Panc1 (cell line): ENCODE measurements at regions not wholly inside any gene's neighbourhood (a gene's known extent, or its start where the extent isn't known, plus 50 kb on each side); places are given as distances from the start of the nearest gene placed in this dataset.

Source experiments
- ATAC-seq: fragments of 200-7000 bp; cut with Tn5 transposase; 2 replicates; pipeline ENCODE4 v1.9.1; 2020; ENCODE audit warnings: mild to moderate bottlenecking, moderate library complexity
- BruUV-seq: library from RNA; stranded (reverse); fragments of 400-500 nt; replicated peaks from 2 replicates; lab custom pipeline; 2021; lab: Mats Ljungman, UMichigan
- CTCF ChIA-PET: fragments of 300-600 bp; sonication (Branson Sonifier 250); formaldehyde crosslinking; loops from one replicate; lab custom pipeline; 2022; ENCODE audit warnings: antibody characterized with exemption; lab: Charles Lee
- POLR2A ChIA-PET: fragments of 300-600 bp; sonication (Branson Sonifier 250); formaldehyde crosslinking; loops from one replicate; lab custom pipeline; 2022; ENCODE audit warnings: antibody characterized with exemption; lab: Charles Lee
- DNase-seq: peaks from one replicate; pipeline ENCODE4 v3.0.0-alpha.2; 2010; ENCODE audit warnings: low read depth, low spot score
- H3K27ac ChIP-seq: 2 replicates; pipeline ENCODE4 v1.5.1; 2011; ENCODE audit warnings: mild to moderate bottlenecking, low read length, inconsistent platforms
- H3K27me3 ChIP-seq: fragments of 200-500 bp; sonication (Bioruptor generic); 2 replicates; pipeline ENCODE4 v1.6.0; 2014; ENCODE audit warnings: low read length, inconsistent platforms; ENCODE audit not compliant: control insufficient read depth, insufficient read depth
- H3K36me3 ChIP-seq: fragments of 200-500 bp; sonication (Bioruptor generic); 2 replicates; pipeline ENCODE4 v1.5.1; 2014; ENCODE audit warnings: inconsistent platforms, mild to moderate bottlenecking, low read length, moderate library complexity; ENCODE audit not compliant: control insufficient read depth, insufficient read depth
- H3K4me1 ChIP-seq: 2 replicates; pipeline ENCODE4 v1.5.1; 2011; ENCODE audit warnings: inconsistent platforms, mild to moderate bottlenecking, low read length, moderate library complexity; ENCODE audit not compliant: control insufficient read depth, insufficient read depth
- H3K4me3 ChIP-seq, 2 experiments: 2 replicates each; pipeline ENCODE4 v1.5.1; 2011 to 2012; ENCODE audit warnings: low read depth in 2 of 2, low read length in 2 of 2, mild to moderate bottlenecking in 2 of 2, inconsistent platforms in 1 of 2, moderate library complexity in 1 of 2
- H3K9me3 ChIP-seq: fragments of 200-500 bp; sonication (Bioruptor generic); 2 replicates; pipeline ENCODE4 v1.5.1; 2014; ENCODE audit warnings: low read depth, mild to moderate bottlenecking, inconsistent platforms, low read length, moderate library complexity; ENCODE audit not compliant: control insufficient read depth, insufficient read depth
- CTCF ChIP-seq: fragments of 450-650 bp; IDR thresholded peaks from 2 replicates; pipeline ENCODE4 v1.5.1; 2017; ENCODE audit warnings: mild to moderate bottlenecking
- POLR2AphosphoS5 ChIP-seq: IDR thresholded peaks from 2 replicates; pipeline ENCODE4 v1.6.1; 2012; ENCODE audit warnings: mild to moderate bottlenecking, low read depth, low read length, moderate library complexity
- REST ChIP-seq, 2 experiments: IDR thresholded peaks; 2 replicates each; pipeline ENCODE4 v1.6.1; 2011 to 2012; ENCODE audit warnings: low read depth in 2 of 2, control low read depth in 1 of 2, low read length in 1 of 2, mild to moderate bottlenecking in 1 of 2, moderate library complexity in 1 of 2; ENCODE audit not compliant: insufficient read depth in 1 of 2
- SIN3A ChIP-seq: IDR thresholded peaks from 2 replicates; pipeline ENCODE4 v1.6.1; 2012; ENCODE audit warnings: low read depth, mild to moderate bottlenecking, low read length, moderate library complexity, borderline replicate concordance; ENCODE audit not compliant: insufficient read depth
- TCF7L2 ChIP-seq: IDR thresholded peaks from 2 replicates; pipeline ENCODE4 v1.6.1; 2011; ENCODE audit warnings: mild to moderate bottlenecking, low read depth, low read length, inconsistent platforms
- in situ Hi-C: cut with HindIII; loops from 2 replicates; pipeline ENCODE4 v1.10.0; 2016; ENCODE audit warnings: low sequenced_read_pairs, low pct_unique_long_range_greater_than_20kb
- intact Hi-C: fragments of 100-400 bp; cut with micrococcal nuclease; formaldehyde crosslinking; loops from one replicate; pipeline ENCODE4 v1.10.0; 2022; ENCODE audit not compliant: unreplicated experiment

- peak overlapping the region; percentile 13; the same call in 1 of the 2 replicates for H3K27ac ChIP-seq
- H3K27me3 ChIP-seq = no peaks in the 10 kb centered on the region
- DNase-seq = no peak
- intact Hi-C loops = no loop called here
- ChIA-PET CTCF (no interaction called here), POLR2A (interaction anchor here (0.6 kb wide), 1 partner anchor 135 kb away, joined by 13 read pairs; no protein-coding TSS in a partner anchor)
- no peak for TF ChIP-seq TCF7L2
- TF ChIP-seq REST (IDR thresholded peaks at IDR 0.05; ENCODE audit: insufficient read depth in 1 of 2, low read depth in 2 of 2, low read length in 1 of 2) = no peak
- TF ChIP-seq SIN3A = no peak
- TF ChIP-seq POLR2AphosphoS5 = no peak
- TF ChIP-seq CTCF = no peak
- BruUV-seq = no TSS peak
- no peaks in the 10 kb centered on the region for H3K4me1 ChIP-seq
- in situ Hi-C loops = no loop called here
- no peaks in the 10 kb centered on the region for H3K36me3 ChIP-seq
- no peak for ATAC-seq
- H3K4me3 ChIP-seq = no peak overlapping the region
- H3K9me3 ChIP-seq = no peaks in the 10 kb centered on the region
Observed at GRCh38 chr6:139650941-139651340, 276.5 kb upstream of the CITED2 start.

GRCh38 chr6:139649732-139650131 is 275.3 kb upstream of the CITED2 start:
- H3K4me3 ChIP-seq = no peak overlapping the region
- ATAC-seq = no peak

More at GRCh38 chr6:139649732-139650131, 275.3 kb upstream of the CITED2 start:
- POLR2A ChIA-PET = no interaction called here
- no peak for DNase-seq
- intact Hi-C loops (no loop called here), in situ Hi-C loops (no loop called here)
- TF ChIP-seq CTCF = no peak
- no peak for TF ChIP-seq TCF7L2
- no peak for TF ChIP-seq REST (IDR thresholded peaks at IDR 0.05; ENCODE audit: insufficient read depth in 1 of 2, low read depth in 2 of 2, low read length in 1 of 2)
- TF ChIP-seq SIN3A = no peak
- TF ChIP-seq POLR2AphosphoS5 = no peak
- Histone ChIP-seq H3K4me1 (no peaks in the 10 kb centered on the region), H3K27me3 (no peaks in the 10 kb centered on the region), H3K27ac (peak overlapping the region; percentile 5; the same call in 1 of the 2 replicates), H3K36me3 (no peaks in the 10 kb centered on the region), H3K9me3 (no peaks in the 10 kb centered on the region)
- no TSS peak for BruUV-seq
- CTCF ChIA-PET = no interaction called here
